SK-N-SH treated with all-trans-retinoic acid at 6 μM for 48 hours (cell line): ENCODE measurements at regions not wholly inside any gene's neighbourhood (a gene's known extent, or its start where the extent isn't known, plus 50 kb on each side); places are given as distances from the start of the nearest gene placed in this dataset.

Source experiments
- ATAC-seq: fragments of 200-7000 bp; cut with Tn5 transposase; 3 replicates; pipeline ENCODE4 v1.9.1; 2020; ENCODE audit warnings: mild to moderate bottlenecking, moderate library complexity
- ARNTL ChIP-seq: fragments of 450-650 bp; formaldehyde crosslinking; IDR thresholded peaks from 2 replicates; pipeline ENCODE4 v1.5.0; 2020; ENCODE audit warnings: low read depth, mild to moderate bottlenecking, moderate library complexity, borderline replicate concordance
- BACH2 ChIP-seq: fragments of 250-450 bp; sonication (Bioruptor Pico); IDR thresholded peaks from 2 replicates; pipeline ENCODE4 v1.9.0; 2021; ENCODE audit warnings: mild to moderate bottlenecking, borderline replicate concordance
- CREB5 ChIP-seq: fragments of 250-450 bp; sonication (Bioruptor Pico); IDR thresholded peaks from 2 replicates; pipeline ENCODE4 v1.5.1; 2020; ENCODE audit warnings: low read depth, mild to moderate bottlenecking, moderate library complexity
- CSDC2 ChIP-seq: fragments of 250-450 bp; sonication (Bioruptor Pico); IDR thresholded peaks from 2 replicates; pipeline ENCODE4 v1.5.0; 2020; ENCODE audit warnings: mild to moderate bottlenecking, moderate library complexity
- CSRNP3 ChIP-seq: fragments of 250-450 bp; sonication (Bioruptor Pico); IDR thresholded peaks from 2 replicates; pipeline ENCODE4 v1.5.1; 2021; ENCODE audit warnings: mild to moderate bottlenecking, moderate library complexity
- ESRRG ChIP-seq: fragments of 250-450 bp; sonication (Bioruptor Pico); IDR thresholded peaks from 2 replicates; pipeline ENCODE4 v1.6.1; 2021; ENCODE audit warnings: mild to moderate bottlenecking
- GLIS3 ChIP-seq: fragments of 250-450 bp; sonication (Bioruptor Pico); IDR thresholded peaks from 2 replicates; pipeline ENCODE4 v1.5.0; 2020; ENCODE audit warnings: mild to moderate bottlenecking, moderate library complexity
- ISL1 ChIP-seq: fragments of 250-450 bp; sonication (Bioruptor Pico); IDR thresholded peaks from 2 replicates; pipeline ENCODE4 v2.1.2; 2022; ENCODE audit warnings: mild to moderate bottlenecking, moderate library complexity
- PATZ1 ChIP-seq: fragments of 250-450 bp; sonication (Bioruptor Pico); IDR thresholded peaks from 2 replicates; pipeline ENCODE4 v1.8.0; 2020; ENCODE audit warnings: mild to moderate bottlenecking, moderate library complexity, borderline replicate concordance
- PPARA ChIP-seq: fragments of 250-450 bp; sonication (Bioruptor Pico); IDR thresholded peaks from 2 replicates; pipeline ENCODE4 v1.5.0; 2020; ENCODE audit warnings: mild to moderate bottlenecking, borderline replicate concordance
- RARB ChIP-seq: fragments of 250-450 bp; sonication (Bioruptor Pico); IDR thresholded peaks from 2 replicates; pipeline ENCODE4 v1.8.0; 2021; ENCODE audit warnings: mild to moderate bottlenecking, moderate library complexity
- SNAI2 ChIP-seq: fragments of 250-450 bp; sonication (Bioruptor Pico); IDR thresholded peaks from 2 replicates; pipeline ENCODE4 v1.5.0; 2020; ENCODE audit warnings: mild to moderate bottlenecking, moderate library complexity
- TCF4 ChIP-seq: fragments of 250-450 bp; sonication (Bioruptor Pico); IDR thresholded peaks from 2 replicates; pipeline ENCODE4 v1.8.0; 2021; ENCODE audit warnings: mild to moderate bottlenecking, moderate library complexity, borderline replicate concordance
- TSHZ2 ChIP-seq: fragments of 250-450 bp; sonication (Bioruptor Pico); IDR thresholded peaks from 2 replicates; pipeline ENCODE4 v1.5.0; 2020; ENCODE audit warnings: mild to moderate bottlenecking, moderate library complexity
- ZC3H10 ChIP-seq: fragments of 250-450 bp; sonication (Bioruptor Pico); IDR thresholded peaks from 2 replicates; pipeline ENCODE4 v1.5.1; 2021; ENCODE audit warnings: mild to moderate bottlenecking, moderate library complexity
- ZFP3 ChIP-seq: fragments of 250-450 bp; sonication (Bioruptor Pico); IDR thresholded peaks from 2 replicates; pipeline ENCODE4 v1.5.0; 2020; ENCODE audit warnings: mild to moderate bottlenecking, moderate library complexity
- ZFP30 ChIP-seq: fragments of 450-650 bp; formaldehyde crosslinking; IDR thresholded peaks from 2 replicates; pipeline ENCODE4 v1.5.0; 2022; ENCODE audit warnings: mild to moderate bottlenecking, moderate library complexity
- ZNF565 ChIP-seq: fragments of 450-650 bp; formaldehyde crosslinking; conservative IDR thresholded peaks from 2 replicates; pipeline ENCODE4 v1.5.0; 2020; ENCODE audit warnings: low read depth, mild to moderate bottlenecking, moderate library complexity
- ZNF70 ChIP-seq: fragments of 450-650 bp; formaldehyde crosslinking; IDR thresholded peaks from 2 replicates; pipeline ENCODE4 v1.5.0; 2020; ENCODE audit warnings: mild to moderate bottlenecking, moderate library complexity
- ZNF8 ChIP-seq: fragments of 450-650 bp; formaldehyde crosslinking; IDR thresholded peaks from 2 replicates; pipeline ENCODE4 v1.5.0; 2020; ENCODE audit warnings: mild to moderate bottlenecking, moderate library complexity

GRCh38 chr20:3334156-3334943 is 73.1 kb downstream of the DNAAF9 start:
- TF ChIP-seq CREB5 (CRISPR knock-in tag) = no peak
- no peak for TF ChIP-seq PATZ1
- TF ChIP-seq ZNF565 (CRISPR knock-in tag) = no peak
- no peak for TF ChIP-seq CSDC2 (CRISPR knock-in tag)
- TF ChIP-seq SNAI2 (CRISPR knock-in tag) = no peak
- TF ChIP-seq TCF4 (CRISPR knock-in tag) = no peak
- no peak for TF ChIP-seq RARB
- no peak for TF ChIP-seq ISL1 (CRISPR knock-in tag)
- no peak for TF ChIP-seq ARNTL (CRISPR knock-in tag)
- TF ChIP-seq GLIS3 (CRISPR knock-in tag) = no peak
- TF ChIP-seq PPARA (CRISPR knock-in tag) = no peak
- no peak for TF ChIP-seq ZNF8 (CRISPR knock-in tag)
- no peak for TF ChIP-seq ZFP30
- no peak for ATAC-seq

GRCh38 chr20:3330046-3330741 is 77.3 kb downstream of the DNAAF9 start:
- peak; percentile 80 for ATAC-seq
- TF ChIP-seq TCF4 (CRISPR knock-in tag) (no peak), BACH2 (CRISPR knock-in tag) (no peak), ZFP3 (CRISPR knock-in tag) (no peak), ZNF70 (no peak), ZNF565 (CRISPR knock-in tag) (no peak), CSRNP3 (CRISPR knock-in tag) (no peak), SNAI2 (CRISPR knock-in tag) (no peak), TSHZ2 (no peak), CSDC2 (CRISPR knock-in tag) (no peak), ZC3H10 (CRISPR knock-in tag) (no peak), CREB5 (CRISPR knock-in tag) (no peak), ZNF8 (CRISPR knock-in tag) (no peak), ESRRG (CRISPR knock-in tag) (no peak), PATZ1 (no peak)
